H9 (cell line): ENCODE measurements at regions not wholly inside any gene's neighbourhood (a gene's known extent, or its start where the extent isn't known, plus 50 kb on each side); places are given as distances from the start of the nearest gene placed in this dataset.

Experiments
- DNase-seq: peaks from one replicate; pipeline ENCODE4 v3.0.0-alpha.2; 2017
- H2AFZ ChIP-seq: one replicate; pipeline ENCODE4 v1.6.1; 2013; ENCODE audit warnings: mild to moderate bottlenecking, low read length, control low read depth, moderate library complexity
- H2AK5ac ChIP-seq: 2 replicates; pipeline ENCODE4 v1.6.1; 2013; ENCODE audit warnings: low read length, control low read depth, mixed read lengths; ENCODE audit not compliant: insufficient read length
- H2BK120ac ChIP-seq: one replicate; pipeline ENCODE4 v1.6.1; 2013; ENCODE audit warnings: low read depth, mild to moderate bottlenecking, low read length, control low read depth, inconsistent platforms; ENCODE audit not compliant: poor library complexity, severe bottlenecking
- H2BK12ac ChIP-seq: 2 replicates; pipeline ENCODE4 v1.6.1; 2013; ENCODE audit warnings: low read length, control low read depth, mixed read lengths, low read depth; ENCODE audit not compliant: insufficient read length
- H2BK15ac ChIP-seq: 2 replicates; pipeline ENCODE4 v1.6.1; 2013; ENCODE audit warnings: low read depth, low read length, control low read depth
- H2BK20ac ChIP-seq: one replicate; pipeline ENCODE4 v1.6.1; 2013; ENCODE audit warnings: low read depth, mild to moderate bottlenecking, low read length, control low read depth, inconsistent platforms; ENCODE audit not compliant: poor library complexity, severe bottlenecking
- H2BK5ac ChIP-seq: 2 replicates; pipeline ENCODE4 v1.6.1; 2013; ENCODE audit warnings: low read length, control low read depth, mixed read lengths; ENCODE audit not compliant: insufficient read length
- H3K14ac ChIP-seq: 2 replicates; pipeline ENCODE4 v1.6.1; 2013; ENCODE audit warnings: low read length, control low read depth; ENCODE audit not compliant: insufficient read depth
- H3K18ac ChIP-seq: 2 replicates; pipeline ENCODE4 v1.6.1; 2013; ENCODE audit warnings: low read depth, mild to moderate bottlenecking, mixed read lengths, low read length, control low read depth; ENCODE audit not compliant: insufficient read length
- H3K23ac ChIP-seq: 2 replicates; pipeline ENCODE4 v1.6.1; 2013; ENCODE audit warnings: low read length, control low read depth, mixed read lengths, low read depth; ENCODE audit not compliant: insufficient read length
- H3K23me2 ChIP-seq: 2 replicates; pipeline ENCODE4 v1.6.1; 2013; ENCODE audit warnings: low read depth, mild to moderate bottlenecking, mixed read lengths, low read length, control low read depth; ENCODE audit not compliant: insufficient read length, poor library complexity, severe bottlenecking
- H3K27ac ChIP-seq: 2 replicates; pipeline ENCODE4 v1.5.1; 2013; ENCODE audit warnings: low read length, control low read depth, mixed read lengths, low read depth; ENCODE audit not compliant: insufficient read length
- H3K27me3 ChIP-seq: 2 replicates; pipeline ENCODE4 v1.6.1; 2013; ENCODE audit warnings: low read length, control low read depth, inconsistent platforms; ENCODE audit not compliant: insufficient read depth
- H3K4ac ChIP-seq: 2 replicates; pipeline ENCODE4 v1.6.1; 2013; ENCODE audit warnings: low read depth, mild to moderate bottlenecking, control low read depth, inconsistent platforms, low read length, moderate library complexity
- H3K4me1 ChIP-seq: 2 replicates; pipeline ENCODE4 v1.6.1; 2013; ENCODE audit warnings: low read length, control low read depth, inconsistent platforms; ENCODE audit not compliant: insufficient read depth
- H3K4me2 ChIP-seq: 2 replicates; pipeline ENCODE4 v1.6.1; 2013; ENCODE audit warnings: low read length, control low read depth, mixed read lengths; ENCODE audit not compliant: insufficient read length, insufficient read depth
- H3K56ac ChIP-seq: 2 replicates; pipeline ENCODE4 v1.6.1; 2013; ENCODE audit warnings: low read depth, mild to moderate bottlenecking, mixed read lengths, low read length, control low read depth; ENCODE audit not compliant: insufficient read length
- H3K79me1 ChIP-seq: 2 replicates; pipeline ENCODE4 v1.6.1; 2013; ENCODE audit warnings: low read depth, mild to moderate bottlenecking, moderate library complexity, low read length, control low read depth, inconsistent platforms; ENCODE audit not compliant: insufficient read depth, poor library complexity, severe bottlenecking
- H3K79me2 ChIP-seq: 2 replicates; pipeline ENCODE4 v1.6.1; 2013; ENCODE audit warnings: low read length, control low read depth, inconsistent platforms; ENCODE audit not compliant: insufficient read depth
- H3K9ac ChIP-seq: 2 replicates; pipeline ENCODE4 v1.6.1; 2013; ENCODE audit warnings: low read length, control low read depth, mixed read lengths; ENCODE audit not compliant: insufficient read length; ENCODE audit errors: extremely low read depth
- H3K9me3 ChIP-seq: one replicate; pipeline ENCODE4 v1.6.1; 2013; ENCODE audit warnings: low read depth, low read length, inconsistent platforms; ENCODE audit not compliant: control insufficient read depth
- H3T11ph ChIP-seq: one replicate; pipeline ENCODE4 v1.6.1; 2013; ENCODE audit warnings: mild to moderate bottlenecking, low read length, control low read depth, inconsistent platforms
- H4K20me1 ChIP-seq: one replicate; pipeline ENCODE4 v1.6.1; 2013; ENCODE audit not compliant: control insufficient read depth, insufficient read length, insufficient read depth
- H4K5ac ChIP-seq: 2 replicates; pipeline ENCODE4 v1.6.1; 2013; ENCODE audit warnings: low read depth, mild to moderate bottlenecking, mixed read lengths, low read length, control low read depth; ENCODE audit not compliant: insufficient read length
- H4K8ac ChIP-seq: replicated peaks from 2 replicates; pipeline ENCODE4 v1.6.1; 2013; ENCODE audit warnings: low read length, control low read depth, mixed read lengths, low read depth; ENCODE audit not compliant: insufficient read length
- H4K91ac ChIP-seq: 2 replicates; pipeline ENCODE4 v1.6.1; 2013; ENCODE audit warnings: low read depth, mild to moderate bottlenecking, moderate library complexity, mixed read lengths, low read length, control low read depth; ENCODE audit not compliant: insufficient read length
- H3K27ac Mint-ChIP-seq, 3 experiments: 2 replicates in 2 of 3; 3 replicates in 1 of 3; pipeline ENCODE4 v1.8.0; 2020 to 2021; ENCODE audit warnings: mixed read lengths in 3 of 3, mild to moderate bottlenecking in 1 of 3, moderate library complexity in 1 of 3
- H3K27me3 Mint-ChIP-seq: 2 replicates; pipeline ENCODE4 v1.8.0; 2021; ENCODE audit warnings: low read depth, mild to moderate bottlenecking, moderate library complexity, mixed read lengths
- H3K36me3 Mint-ChIP-seq, 3 experiments: 2 replicates in 2 of 3; 3 replicates in 1 of 3; pipeline ENCODE4 v1.8.0; 2020 to 2021; ENCODE audit warnings: low read depth in 3 of 3, mixed read lengths in 3 of 3; ENCODE audit not compliant: insufficient read depth in 1 of 3
- H3K4me1 Mint-ChIP-seq, 2 experiments: 2 replicates each; pipeline ENCODE4 v1.8.0; 2020; ENCODE audit warnings: mixed read lengths in 2 of 2
- H3K4me3 Mint-ChIP-seq, 2 experiments: 2 replicates in 1 of 2; 3 replicates in 1 of 2; pipeline ENCODE4 v1.8.0; 2020 to 2021; ENCODE audit warnings: mild to moderate bottlenecking in 2 of 2, mixed read lengths in 2 of 2, moderate library complexity in 1 of 2
- H3K9me3 Mint-ChIP-seq, 2 experiments: 2 replicates in 1 of 2; 3 replicates in 1 of 2; pipeline ENCODE4 v1.8.0; 2020; ENCODE audit warnings: mild to moderate bottlenecking in 2 of 2, mixed read lengths in 2 of 2, moderate library complexity in 1 of 2
- CTCF ChIP-seq: fragments of 200-600 bp; sonication (generic); conservative IDR thresholded peaks from 3 replicates; pipeline ENCODE4 v1.8.0; 2021; ENCODE audit warnings: antibody characterized with exemption, mild to moderate bottlenecking
- WGBS: extraction: QIAGEN DNeasy Blood & Tissue Kit; methylation state at CpG from one replicate; pipeline ENCODE4 v1.1.7; 2013; ENCODE audit warnings: missing lambda C conversion rate, low lambda C conversion rate, mixed read lengths; ENCODE audit not compliant: insufficient read length; ENCODE audit errors: extremely low coverage; 5-methylcytosine and 5-hydroxymethylcytosine counted together

- H3T11ph ChIP-seq, result no peak overlapping the region
- no peak overlapping the region for H3K4me2 ChIP-seq
- no peak overlapping the region for H3K56ac ChIP-seq
- H2AK5ac ChIP-seq, result no peak overlapping the region
- no peak overlapping the region for H4K91ac ChIP-seq
- Mint-ChIP-seq H3K4me1 (no peaks in the 10 kb centered on the region), H3K9me3 (no peaks in the 10 kb centered on the region), H3K27me3 (no peaks in the 10 kb centered on the region), H3K36me3 (no peaks in the 10 kb centered on the region), H3K27ac (no peak overlapping the region), H3K4me3 (no peak overlapping the region)
- no CpG with 5 or more reads among the region's 3 CpGs for WGBS
- H3K9ac ChIP-seq, result no peak overlapping the region
- H2AFZ ChIP-seq, result no peak overlapping the region
- no peaks in the 10 kb centered on the region for H3K27me3 ChIP-seq
- H4K8ac ChIP-seq, result no peak overlapping the region
- H2BK5ac ChIP-seq, result no peak overlapping the region
- no peak overlapping the region for H3K4ac ChIP-seq
- H2BK15ac ChIP-seq, result no peak overlapping the region
- no peak for TF ChIP-seq CTCF
- no peak overlapping the region for H4K5ac ChIP-seq
- H2BK20ac ChIP-seq, result no peak overlapping the region
- H3K4me1 ChIP-seq, result no peaks in the 10 kb centered on the region
- no peaks in the 10 kb centered on the region for H3K9me3 ChIP-seq
- H2BK120ac ChIP-seq, result no peak overlapping the region
- no peaks in the 10 kb centered on the region for H3K79me2 ChIP-seq
- H3K18ac ChIP-seq, result no peak overlapping the region
- no peak overlapping the region for H3K23ac ChIP-seq
- no peaks in the 10 kb centered on the region for H3K23me2 ChIP-seq
- no peak overlapping the region for H2BK12ac ChIP-seq
- no peak overlapping the region for H3K27ac ChIP-seq
- no peak overlapping the region for H3K14ac ChIP-seq
- DNase-seq, result no peak
- no peaks in the 10 kb centered on the region for H3K79me1 ChIP-seq
- H4K20me1 ChIP-seq, result no peaks in the 10 kb centered on the region
These were observed 168.5 kb downstream of the GAS1 start for GRCh38 chr9:86778761-86779160.
